DND-41 (cell line): ENCODE measurements at regions not wholly inside any gene's neighbourhood (a gene's known extent, or its start where the extent isn't known, plus 50 kb on each side); places are given as distances from the start of the nearest gene placed in this dataset.
"Not testable (repeated sequence)": the region's sequence is repeated elsewhere in the genome, so short reads cannot be mapped to it uniquely, and the experiment has no call there.

Experiments
- EZH2 ChIP-seq: IDR thresholded peaks from 3 replicates; pipeline ENCODE4 v1.6.1; 2012; ENCODE audit warnings: borderline replicate concordance, low read depth, mild to moderate bottlenecking, moderate library complexity, low read length, inconsistent platforms; ENCODE audit not compliant: severe bottlenecking
- TF ChIP-seq, protein P1 (sequence below): IDR thresholded peaks from 2 replicates; pipeline ENCODE4 v1.5.1; 2012; ENCODE audit warnings: borderline replicate concordance, low read length, moderate library complexity, mild to moderate bottlenecking; ENCODE audit not compliant: poor library complexity, severe bottlenecking; ENCODE audit errors: extremely low read depth

DNA sequence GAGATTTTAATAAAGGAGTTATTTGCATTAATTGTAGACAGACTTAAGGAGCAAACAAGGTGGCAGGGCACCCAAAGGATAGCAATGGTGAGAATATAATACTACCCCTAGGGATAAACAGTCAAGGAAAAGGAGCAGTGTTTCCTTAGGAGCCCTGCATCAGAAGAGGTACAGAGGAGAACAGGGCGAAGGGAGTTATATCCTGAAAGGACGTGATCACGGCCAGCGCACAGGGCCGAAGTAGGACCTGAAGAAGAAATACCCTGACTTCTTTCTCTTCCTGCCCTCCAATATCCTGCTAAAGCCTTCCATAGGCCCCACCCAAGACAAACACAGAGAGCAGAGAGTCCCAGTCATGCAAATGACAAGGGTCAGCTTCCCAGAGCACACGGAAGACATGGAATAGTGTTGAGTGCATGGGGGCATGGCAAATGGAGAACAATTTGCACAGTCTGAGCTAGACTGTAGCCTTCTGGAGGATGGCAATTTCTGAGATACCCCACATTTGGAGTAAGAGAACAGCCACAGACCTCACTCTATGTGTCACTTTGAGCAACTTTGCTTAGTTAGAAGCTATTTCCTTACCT is 188.2 kb downstream of the ZNF92 start:
- TF ChIP-seq, protein P1, sequence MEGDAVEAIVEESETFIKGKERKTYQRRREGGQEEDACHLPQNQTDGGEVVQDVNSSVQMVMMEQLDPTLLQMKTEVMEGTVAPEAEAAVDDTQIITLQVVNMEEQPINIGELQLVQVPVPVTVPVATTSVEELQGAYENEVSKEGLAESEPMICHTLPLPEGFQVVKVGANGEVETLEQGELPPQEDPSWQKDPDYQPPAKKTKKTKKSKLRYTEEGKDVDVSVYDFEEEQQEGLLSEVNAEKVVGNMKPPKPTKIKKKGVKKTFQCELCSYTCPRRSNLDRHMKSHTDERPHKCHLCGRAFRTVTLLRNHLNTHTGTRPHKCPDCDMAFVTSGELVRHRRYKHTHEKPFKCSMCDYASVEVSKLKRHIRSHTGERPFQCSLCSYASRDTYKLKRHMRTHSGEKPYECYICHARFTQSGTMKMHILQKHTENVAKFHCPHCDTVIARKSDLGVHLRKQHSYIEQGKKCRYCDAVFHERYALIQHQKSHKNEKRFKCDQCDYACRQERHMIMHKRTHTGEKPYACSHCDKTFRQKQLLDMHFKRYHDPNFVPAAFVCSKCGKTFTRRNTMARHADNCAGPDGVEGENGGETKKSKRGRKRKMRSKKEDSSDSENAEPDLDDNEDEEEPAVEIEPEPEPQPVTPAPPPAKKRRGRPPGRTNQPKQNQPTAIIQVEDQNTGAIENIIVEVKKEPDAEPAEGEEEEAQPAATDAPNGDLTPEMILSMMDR = not testable (repeated sequence)
- TF ChIP-seq EZH2 = not testable (repeated sequence)
